IMR-90 (cell line): ENCODE measurements at regions not wholly inside any gene's neighbourhood (a gene's known extent, or its start where the extent isn't known, plus 50 kb on each side); places are given as distances from the start of the nearest gene placed in this dataset.

Source experiments
- CEBPB ChIP-seq: IDR thresholded peaks from 2 replicates; pipeline ENCODE4 v1.6.1; 2012; ENCODE audit warnings: low read depth, low read length, improper control_type of control experiment
- CTCF ChIP-seq: conservative IDR thresholded peaks from 2 replicates; pipeline ENCODE4 v1.5.1; 2012; ENCODE audit warnings: mild to moderate bottlenecking, low read depth, low read length, improper control_type of control experiment
- MAFK ChIP-seq: IDR thresholded peaks from 2 replicates; pipeline ENCODE4 v1.6.1; 2012; ENCODE audit warnings: low read depth, low read length, improper control_type of control experiment
- POLR2A ChIP-seq: IDR thresholded peaks from 2 replicates; pipeline ENCODE4 v1.6.1; 2012; ENCODE audit warnings: mild to moderate bottlenecking, low read depth, low read length
- RAD21 ChIP-seq: IDR thresholded peaks from 2 replicates; pipeline ENCODE4 v1.6.1; 2012; ENCODE audit warnings: low read length, improper control_type of control experiment
- USF2 ChIP-seq: fragments of 150-350 bp; IDR thresholded peaks from 2 replicates; pipeline ENCODE4 v1.6.1; 2017; ENCODE audit warnings: mild to moderate bottlenecking, antibody characterized with exemption, low read length, low read depth

GRCh38 chr4:28062562-28062961 is 1201.9 kb downstream of the STIM2 start:
- TF ChIP-seq CTCF (no peak), RAD21 (no peak), CEBPB (no peak), USF2 (no peak), POLR2A (no peak), MAFK (no peak)
